Trophoblast cell (in vitro differentiated cells and primary cell): ENCODE measurements at regions not wholly inside any gene's neighbourhood (a gene's known extent, or its start where the extent isn't known, plus 50 kb on each side); places are given as distances from the start of the nearest gene placed in this dataset.

ENCODE experiments used
- DNase-seq, 2 donors: peaks; one replicate each; pipeline ENCODE4 v3.0.0-alpha.2; 2016
- H2AFZ ChIP-seq: 2 replicates; pipeline ENCODE4 v1.6.1; 2013; ENCODE audit warnings: low read length, moderate library complexity, mild to moderate bottlenecking; ENCODE audit not compliant: insufficient read depth, poor library complexity
- H2AK5ac ChIP-seq: 2 replicates; pipeline ENCODE4 v1.6.1; 2013; ENCODE audit warnings: mild to moderate bottlenecking, low read length
- H2BK120ac ChIP-seq: 2 replicates; pipeline ENCODE4 v1.6.1; 2013; ENCODE audit warnings: low read length, mild to moderate bottlenecking, moderate library complexity; ENCODE audit not compliant: insufficient read depth, poor library complexity
- H2BK12ac ChIP-seq: 2 replicates; pipeline ENCODE4 v1.6.1; 2013; ENCODE audit warnings: mild to moderate bottlenecking, low read length, moderate library complexity
- H2BK5ac ChIP-seq: 2 replicates; pipeline ENCODE4 v1.6.1; 2013; ENCODE audit warnings: low read length, low read depth, moderate library complexity, mild to moderate bottlenecking; ENCODE audit not compliant: poor library complexity
- H3K14ac ChIP-seq: 2 replicates; pipeline ENCODE4 v1.6.1; 2013; ENCODE audit warnings: mild to moderate bottlenecking, low read length
- H3K18ac ChIP-seq: 2 replicates; pipeline ENCODE4 v1.6.1; 2013; ENCODE audit warnings: mild to moderate bottlenecking, low read length
- H3K23ac ChIP-seq: 2 replicates; pipeline ENCODE4 v1.6.1; 2013; ENCODE audit warnings: low read length
- H3K27ac ChIP-seq: 2 replicates; pipeline ENCODE4 v1.5.1; 2013; ENCODE audit warnings: low read depth, mild to moderate bottlenecking, inconsistent platforms, low read length, moderate library complexity
- H3K27me3 ChIP-seq: 2 replicates; pipeline ENCODE4 v1.6.1; 2013; ENCODE audit warnings: inconsistent platforms, mild to moderate bottlenecking, low read length, moderate library complexity; ENCODE audit not compliant: insufficient read depth
- H3K36me3 ChIP-seq, 2 experiments: 1 replicate in 1 of 2; 2 replicates in 1 of 2; pipeline ENCODE4 v1.6.1; 2013; ENCODE audit warnings: low read length in 2 of 2, mild to moderate bottlenecking in 2 of 2, moderate library complexity in 1 of 2; ENCODE audit not compliant: insufficient read depth in 2 of 2, control insufficient read depth in 1 of 2
- H3K4ac ChIP-seq: 2 replicates; pipeline ENCODE4 v1.6.1; 2013; ENCODE audit warnings: low read depth, mild to moderate bottlenecking, low read length, moderate library complexity
- H3K4me1 ChIP-seq, 2 experiments: 1 replicate in 1 of 2; 2 replicates in 1 of 2; pipeline ENCODE4 v1.6.1; 2013; ENCODE audit warnings: low read length in 2 of 2, mild to moderate bottlenecking in 2 of 2, moderate library complexity in 1 of 2; ENCODE audit not compliant: insufficient read depth in 2 of 2, control insufficient read depth in 1 of 2
- H3K4me2 ChIP-seq: 2 replicates; pipeline ENCODE4 v1.6.1; 2013; ENCODE audit warnings: inconsistent platforms, mild to moderate bottlenecking, low read length, moderate library complexity
- H3K4me3 ChIP-seq: 2 replicates; pipeline ENCODE4 v1.5.1; 2013; ENCODE audit warnings: mild to moderate bottlenecking, low read depth, low read length, inconsistent platforms
- H3K79me1 ChIP-seq: one replicate; pipeline ENCODE4 v1.6.1; 2013; ENCODE audit warnings: low read length
- H3K79me2 ChIP-seq: 2 replicates; pipeline ENCODE4 v1.6.1; 2013; ENCODE audit warnings: low read length, mild to moderate bottlenecking; ENCODE audit not compliant: control insufficient read depth, insufficient read depth, poor library complexity
- H3K9ac ChIP-seq: 2 replicates; pipeline ENCODE4 v1.6.1; 2013; ENCODE audit warnings: mild to moderate bottlenecking, low read length
- H3K9me3 ChIP-seq: 2 replicates; pipeline ENCODE4 v1.6.1; 2013; ENCODE audit warnings: low read depth, mild to moderate bottlenecking, control low read depth, inconsistent platforms, low read length; ENCODE audit not compliant: insufficient read depth
- H4K12ac ChIP-seq: 2 replicates; pipeline ENCODE4 v1.6.1; 2013; ENCODE audit warnings: low read depth, mild to moderate bottlenecking, low read length, moderate library complexity
- H4K8ac ChIP-seq: 2 replicates; pipeline ENCODE4 v1.6.1; 2013; ENCODE audit warnings: low read depth, mild to moderate bottlenecking, low read length, moderate library complexity
- H4K91ac ChIP-seq: one replicate; pipeline ENCODE4 v1.6.1; 2013; ENCODE audit warnings: low read depth, mild to moderate bottlenecking, low read length, moderate library complexity
- WGBS: extraction: QIAGEN DNeasy Blood & Tissue Kit; methylation state at CpG from one replicate; pipeline ENCODE4 v1.1.7; 2013; ENCODE audit warnings: missing lambda C conversion rate; ENCODE audit not compliant: insufficient read length, insufficient coverage; ENCODE audit errors: extremely low coverage; 5-methylcytosine and 5-hydroxymethylcytosine counted together

DNA sequence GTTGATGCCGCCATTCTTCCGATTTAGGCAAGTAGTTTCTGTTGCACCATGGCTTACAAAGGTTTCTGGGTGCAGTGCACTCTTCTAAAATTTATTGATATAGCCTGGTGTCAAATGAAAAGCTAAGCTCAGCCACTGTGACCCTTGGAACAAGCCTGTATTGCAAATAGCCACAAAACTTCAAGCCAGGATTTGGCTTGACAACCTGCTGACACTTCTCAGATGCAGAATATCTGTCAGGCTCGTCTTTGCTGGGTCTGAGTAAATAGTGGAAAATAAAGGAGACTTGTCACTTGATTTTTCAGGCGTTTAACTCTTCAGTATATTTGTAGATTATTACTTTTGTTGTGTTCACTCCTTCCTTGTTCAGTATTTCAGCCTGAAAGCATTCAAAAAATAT, 871.8 kb downstream of the OTOL1 start:
- H3K36me3 ChIP-seq = no peaks in the 10 kb centered on the region
- no peak overlapping the region for H2AK5ac ChIP-seq
- H3K27ac ChIP-seq = no peak overlapping the region
- no peak overlapping the region for H2AFZ ChIP-seq
- no peak overlapping the region for H3K18ac ChIP-seq
- H4K12ac ChIP-seq = no peak overlapping the region
- no peak overlapping the region for H3K4ac ChIP-seq
- H2BK12ac ChIP-seq = no peak overlapping the region
- no peak overlapping the region for H3K9ac ChIP-seq
- no peak overlapping the region for H3K4me2 ChIP-seq
- H2BK120ac ChIP-seq = no peak overlapping the region
- no CpG with 5 or more reads among the region's 4 CpGs for WGBS
- no peak overlapping the region for H2BK5ac ChIP-seq
- H3K4me1 ChIP-seq = no peaks in the 10 kb centered on the region
- peaks cover 2% of the 10 kb centered on the region for H3K9me3 ChIP-seq
- no peaks in the 10 kb centered on the region for H3K27me3 ChIP-seq
- no peak for DNase-seq
- H3K23ac ChIP-seq = no peak overlapping the region
- no peak overlapping the region for H4K91ac ChIP-seq
- no peaks in the 10 kb centered on the region for H3K79me1 ChIP-seq
- no peak overlapping the region for H3K14ac ChIP-seq
- H3K79me2 ChIP-seq = no peaks in the 10 kb centered on the region
- H4K8ac ChIP-seq = no peak overlapping the region
- H3K4me3 ChIP-seq = no peak overlapping the region

GRCh38 chr3:162369306-162369705, 872.7 kb downstream of the OTOL1 start:
- no peak for DNase-seq
- H3K4me3 ChIP-seq = no peak overlapping the region
- H3K4me2 ChIP-seq = no peak overlapping the region
- H3K4me1 ChIP-seq = no peaks in the 10 kb centered on the region
- no peak overlapping the region for H2AK5ac ChIP-seq
- WGBS = no CpG with 5 or more reads among the region's 1 CpG
- no peaks in the 10 kb centered on the region for H3K36me3 ChIP-seq
- H3K4ac ChIP-seq = no peak overlapping the region
- H4K8ac ChIP-seq = no peak overlapping the region
- peaks cover 2% of the 10 kb centered on the region for H3K9me3 ChIP-seq
- H4K91ac ChIP-seq = no peak overlapping the region
- H3K27me3 ChIP-seq = no peaks in the 10 kb centered on the region
- H3K9ac ChIP-seq = no peak overlapping the region
- no peaks in the 10 kb centered on the region for H3K79me1 ChIP-seq
- H2BK12ac ChIP-seq = no peak overlapping the region
- H3K18ac ChIP-seq = no peak overlapping the region
- H3K23ac ChIP-seq = no peak overlapping the region
- H2AFZ ChIP-seq = no peak overlapping the region
- no peak overlapping the region for H2BK5ac ChIP-seq
- H3K27ac ChIP-seq = no peak overlapping the region
- no peaks in the 10 kb centered on the region for H3K79me2 ChIP-seq
- no peak overlapping the region for H3K14ac ChIP-seq
- H2BK120ac ChIP-seq = no peak overlapping the region
- H4K12ac ChIP-seq = no peak overlapping the region

GRCh38 chr3:162370141-162370540, 873.5 kb downstream of the OTOL1 start:
- no peak overlapping the region for H2BK5ac ChIP-seq
- no peak overlapping the region for H4K12ac ChIP-seq
- no peak overlapping the region for H3K27ac ChIP-seq
- H3K4ac ChIP-seq = no peak overlapping the region
- no peak overlapping the region for H4K8ac ChIP-seq
- H3K18ac ChIP-seq = no peak overlapping the region
- H2AK5ac ChIP-seq = no peak overlapping the region
- DNase-seq = no peak
- no peak overlapping the region for H2AFZ ChIP-seq
- H3K23ac ChIP-seq = no peak overlapping the region
- no peaks in the 10 kb centered on the region for H3K79me2 ChIP-seq
- no peak overlapping the region for H3K4me3 ChIP-seq
- H3K4me2 ChIP-seq = no peak overlapping the region
- H3K14ac ChIP-seq = no peak overlapping the region
- no peaks in the 10 kb centered on the region for H3K36me3 ChIP-seq
- no peak overlapping the region for H3K9ac ChIP-seq
- WGBS = no CpG with 5 or more reads among the region's 1 CpG
- no peaks in the 10 kb centered on the region for H3K27me3 ChIP-seq
- H3K79me1 ChIP-seq = no peaks in the 10 kb centered on the region
- H4K91ac ChIP-seq = no peak overlapping the region
- no peak overlapping the region for H2BK120ac ChIP-seq
- H3K9me3 ChIP-seq = peaks cover 2% of the 10 kb centered on the region
- H2BK12ac ChIP-seq = no peak overlapping the region
- no peaks in the 10 kb centered on the region for H3K4me1 ChIP-seq

DNA sequence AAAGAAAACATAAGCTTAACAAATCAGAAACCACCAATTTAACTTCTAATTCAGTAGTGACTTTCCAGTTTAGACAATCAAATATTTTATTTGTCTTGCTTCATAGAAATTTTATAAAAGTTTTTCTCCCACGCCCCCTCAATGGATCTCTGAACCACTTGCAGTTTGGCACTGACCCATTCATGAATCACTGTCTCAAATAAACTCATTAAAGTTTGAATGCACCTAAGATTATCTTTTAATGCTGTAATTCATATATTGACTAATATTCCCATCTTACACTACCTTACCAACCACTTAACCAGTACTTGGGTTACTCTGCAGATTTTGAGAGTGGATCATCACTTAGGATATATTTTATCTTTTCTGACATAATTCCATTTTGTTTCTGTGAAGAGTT, 880.2 kb downstream of the OTOL1 start:
- Histone ChIP-seq H3K4me1 (no peaks in the 10 kb centered on the region), H3K27ac (no peak overlapping the region), H2AFZ (no peak overlapping the region), H3K4me2 (no peak overlapping the region), H2AK5ac (no peak overlapping the region), H2BK120ac (no peak overlapping the region), H3K79me1 (no peaks in the 10 kb centered on the region), H3K9me3 (no peaks in the 10 kb centered on the region), H3K9ac (no peak overlapping the region), H3K14ac (no peak overlapping the region), H3K36me3 (no peaks in the 10 kb centered on the region), H3K27me3 (no peaks in the 10 kb centered on the region), H2BK5ac (no peak overlapping the region), H4K91ac (no peak overlapping the region), H2BK12ac (no peak overlapping the region), H3K23ac (no peak overlapping the region), H3K4ac (no peak overlapping the region), H4K8ac (no peak overlapping the region), H3K79me2 (no peaks in the 10 kb centered on the region), H3K18ac (no peak overlapping the region), H3K4me3 (no peak overlapping the region), H4K12ac (no peak overlapping the region)
- DNase-seq = no peak
- no CpG with 5 or more reads among the region's 1 CpG for WGBS
